ENCODE measurements at regions not wholly inside any gene's neighbourhood (a gene's known extent, or its start where the extent isn't known, plus 50 kb on each side); places are given as distances from the start of the nearest gene placed in this dataset. TPM values are rescaled to one million over a fixed set of nuclear protein-coding genes. Genes with fewer than 3 reads are reported as not detected.

Small RNA genes lying in the stretch of these regions (small RNA-seq; reads per million reads assigned to genes)
- gene AC103855.4: not detected

Data from hematopoietic multipotent progenitor cell (in vitro differentiated cells).